HG03521 (cell line): ENCODE measurements at regions not wholly inside any gene's neighbourhood (a gene's known extent, or its start where the extent isn't known, plus 50 kb on each side); places are given as distances from the start of the nearest gene placed in this dataset.
"Not testable (repeated sequence)": the region's sequence is repeated elsewhere in the genome, so short reads cannot be mapped to it uniquely, and the experiment has no call there.

Experiments used
- ATAC-seq: cut with Tn5 transposase; IDR thresholded peaks from one replicate; pipeline ENCODE4 v1.9.1; 2021; ENCODE audit warnings: mild to moderate bottlenecking, moderate library complexity; ENCODE audit not compliant: unreplicated experiment

DNA sequence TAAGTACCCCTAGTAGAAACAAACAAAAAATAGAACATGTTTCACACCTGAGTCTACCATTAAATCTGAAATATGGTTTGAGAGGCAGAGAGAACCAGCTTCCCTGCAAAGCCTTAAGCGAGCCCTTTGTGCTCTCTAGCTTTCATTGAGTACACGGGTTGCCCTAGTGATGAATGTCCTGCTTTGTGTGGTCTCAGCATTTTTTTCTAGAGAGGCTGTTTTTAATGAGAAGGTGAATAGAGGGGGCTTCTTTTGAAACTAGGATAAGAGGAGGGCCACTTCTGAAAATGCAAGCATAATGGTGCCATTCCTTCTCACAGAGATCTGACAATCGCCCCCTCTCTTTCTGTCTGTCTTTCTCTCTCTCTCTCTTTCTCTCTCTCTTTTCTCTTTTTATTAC lies 131.3 kb downstream of the MACIR start:
- no peak for ATAC-seq

DNA sequence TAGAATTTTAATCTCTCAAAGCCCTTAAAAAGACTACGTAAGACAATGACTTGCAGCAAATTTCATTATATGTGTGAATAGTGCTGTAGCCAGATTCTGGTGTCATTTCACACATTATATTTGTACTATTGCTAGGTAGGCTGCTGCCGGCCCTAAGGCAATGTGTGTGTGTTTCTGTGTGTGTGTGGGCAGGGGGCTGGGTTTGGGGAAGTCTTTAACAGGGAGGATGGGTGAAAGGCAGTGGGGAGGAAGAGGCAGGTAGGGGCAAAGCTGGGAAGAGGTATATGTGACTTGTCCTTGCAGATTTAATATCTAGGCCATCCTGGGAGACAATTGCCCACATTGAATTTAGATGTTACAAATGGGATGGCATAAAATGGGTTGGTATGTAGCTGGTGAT lies 130.8 kb downstream of the MACIR start:
- ATAC-seq, result no peak

DNA sequence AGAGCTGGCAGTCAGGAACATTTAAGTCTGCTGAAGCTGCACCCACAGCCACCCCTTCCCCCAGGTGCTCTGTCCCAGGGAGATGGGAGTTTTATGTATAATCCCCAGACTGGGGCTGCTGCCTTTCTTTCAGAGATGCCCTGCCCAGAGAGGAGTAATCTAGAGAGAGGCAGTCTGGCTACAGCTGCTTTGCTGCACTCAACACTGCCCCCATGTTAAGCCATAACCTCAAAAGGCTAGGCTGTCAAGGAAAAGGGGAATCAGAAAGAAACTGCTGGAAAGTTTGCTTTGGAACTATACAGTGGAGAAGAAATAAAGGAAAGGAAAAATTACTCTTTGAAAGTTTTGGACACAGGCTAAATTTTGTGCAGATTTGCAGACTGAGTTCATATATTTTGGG lies 127.2 kb downstream of the MACIR start:
- ATAC-seq, result no peak

DNA sequence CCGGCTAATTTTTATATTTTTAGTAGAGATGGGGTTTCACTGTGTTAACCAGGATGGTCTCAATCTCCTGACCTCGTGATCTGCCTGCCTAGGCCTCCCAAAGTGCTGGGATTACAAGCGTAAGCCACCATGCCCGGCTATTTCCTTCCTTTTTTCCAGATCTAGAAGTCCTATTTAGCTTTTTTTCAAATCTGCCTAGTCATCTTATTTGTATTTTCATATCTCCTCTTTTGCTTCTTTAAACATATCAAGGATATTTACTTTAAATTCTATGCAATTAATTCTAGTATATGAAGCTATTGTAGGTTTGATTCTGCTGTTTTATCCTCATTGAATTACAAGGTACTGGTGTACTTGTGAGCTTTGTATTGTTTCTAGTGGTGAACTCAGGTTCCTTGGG lies 119.1 kb downstream of the MACIR start:
- not testable (repeated sequence) for ATAC-seq

DNA sequence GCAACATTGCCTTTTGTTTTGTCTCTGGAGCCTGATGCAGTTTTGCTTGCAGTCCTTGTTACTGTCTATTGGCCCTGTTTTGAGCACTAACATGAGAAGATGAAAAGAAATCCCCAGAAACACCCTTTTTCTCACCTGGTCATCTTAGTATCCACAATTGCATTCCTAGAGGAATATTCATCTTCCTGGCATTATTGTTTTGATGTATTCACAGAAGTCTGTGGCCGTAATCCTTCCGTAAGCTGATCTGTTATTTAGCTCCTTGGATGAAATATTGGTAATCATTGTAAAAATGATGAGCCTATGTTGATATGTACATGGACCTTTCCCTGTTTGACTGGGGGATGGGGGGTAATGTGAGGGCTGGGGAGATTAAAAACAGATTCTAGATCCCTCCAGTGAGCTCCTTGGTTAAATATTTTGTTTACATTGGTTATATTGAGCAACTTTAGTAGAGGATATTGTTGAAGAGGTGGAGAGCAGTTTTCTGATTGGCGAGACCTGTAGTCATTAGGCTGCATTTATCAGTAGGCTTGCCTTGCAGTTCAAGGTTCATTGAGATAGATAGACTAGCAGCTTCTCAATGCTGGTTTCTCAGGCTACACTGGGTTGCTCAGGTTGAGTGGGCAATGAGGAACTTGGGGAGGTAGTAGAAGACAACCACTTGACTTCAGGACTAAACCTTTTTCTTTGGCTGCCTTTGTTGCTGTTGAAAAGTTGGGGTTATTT lies 117.5 kb downstream of the MACIR start:
- no peak for ATAC-seq

DNA sequence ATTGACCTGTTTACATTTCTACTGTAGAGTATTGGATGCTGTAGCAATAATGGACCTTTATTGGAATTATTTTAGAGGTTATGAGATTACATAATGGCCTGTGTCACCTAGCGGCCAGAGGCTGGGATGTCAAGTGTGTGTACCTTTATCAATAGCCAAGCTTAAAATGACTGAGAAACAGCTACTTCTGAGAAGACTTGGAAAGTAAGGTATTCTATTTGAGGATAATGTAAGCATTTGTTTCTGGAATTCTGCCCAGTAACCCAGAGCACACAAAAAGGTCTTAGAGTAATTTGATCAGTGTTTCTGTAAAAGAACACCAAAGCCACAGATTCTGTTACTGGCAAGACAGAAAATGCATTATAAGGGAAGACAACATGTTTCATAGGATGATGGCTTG lies 116.8 kb downstream of the MACIR start:
- no peak for ATAC-seq

DNA sequence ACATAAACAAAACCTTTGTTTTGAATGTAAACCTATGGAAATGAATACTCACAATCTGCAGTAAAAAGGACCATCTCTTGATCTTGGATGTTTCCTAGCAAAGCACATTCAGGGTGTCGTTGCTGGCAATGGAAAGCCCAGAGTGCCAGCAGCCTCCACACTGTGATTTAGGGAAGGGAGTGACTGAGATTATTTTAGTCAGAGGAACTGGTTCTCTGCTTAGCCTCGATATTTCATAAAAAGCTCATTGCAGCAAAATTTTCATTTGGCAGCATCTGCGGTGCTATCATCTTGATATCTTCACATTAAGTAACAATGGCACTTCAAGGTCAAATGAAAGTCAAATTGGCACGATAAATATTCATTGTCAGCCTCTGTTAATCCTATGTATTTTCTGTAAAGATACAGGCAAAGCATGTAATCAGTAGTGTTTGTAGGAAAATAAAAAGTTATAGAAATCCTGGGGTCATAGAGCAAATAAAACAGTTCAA lies 116.0 kb downstream of the MACIR start:
- ATAC-seq, result no peak

DNA sequence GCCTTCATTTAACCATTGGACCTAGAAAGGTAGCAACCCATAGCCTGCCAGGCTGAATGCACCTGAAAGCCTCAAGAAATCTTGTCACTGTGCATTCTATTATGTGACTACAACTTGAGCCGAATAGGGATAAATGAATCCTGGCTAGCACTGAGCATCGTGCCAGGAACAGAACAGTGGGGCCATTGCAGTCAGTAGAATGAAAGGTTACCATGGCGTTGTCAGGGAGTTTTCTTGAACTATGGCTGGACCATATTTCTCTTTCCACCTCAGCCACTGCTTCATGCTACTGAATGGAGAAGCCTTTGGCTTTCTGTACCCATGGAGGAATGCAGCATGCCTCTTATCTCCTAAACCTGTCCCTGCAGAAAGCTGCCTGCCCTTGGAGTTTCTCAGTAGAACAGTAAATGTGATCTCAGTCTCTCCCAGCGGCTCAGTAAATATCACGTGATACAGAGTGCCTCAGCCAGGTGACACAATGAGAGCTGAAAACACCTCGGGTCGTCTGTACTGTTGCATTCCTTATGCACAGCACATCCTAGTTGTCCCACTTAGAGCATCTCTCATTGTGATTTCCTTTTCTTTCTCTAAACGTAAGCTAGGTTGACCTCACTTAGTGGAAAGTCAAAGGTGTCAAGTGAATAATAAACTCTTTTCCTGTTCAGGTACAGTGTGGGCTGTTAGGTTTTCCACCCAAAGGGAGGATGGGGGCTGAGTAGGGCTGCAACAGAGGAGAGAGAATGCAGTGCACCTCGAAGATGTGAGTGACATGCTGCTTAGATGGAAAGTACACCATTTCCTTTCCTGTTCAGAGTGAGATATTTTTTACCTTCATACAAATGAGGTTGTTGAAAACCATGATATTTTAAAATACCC lies 115.3 kb downstream of the MACIR start:
- ATAC-seq, result no peak

DNA sequence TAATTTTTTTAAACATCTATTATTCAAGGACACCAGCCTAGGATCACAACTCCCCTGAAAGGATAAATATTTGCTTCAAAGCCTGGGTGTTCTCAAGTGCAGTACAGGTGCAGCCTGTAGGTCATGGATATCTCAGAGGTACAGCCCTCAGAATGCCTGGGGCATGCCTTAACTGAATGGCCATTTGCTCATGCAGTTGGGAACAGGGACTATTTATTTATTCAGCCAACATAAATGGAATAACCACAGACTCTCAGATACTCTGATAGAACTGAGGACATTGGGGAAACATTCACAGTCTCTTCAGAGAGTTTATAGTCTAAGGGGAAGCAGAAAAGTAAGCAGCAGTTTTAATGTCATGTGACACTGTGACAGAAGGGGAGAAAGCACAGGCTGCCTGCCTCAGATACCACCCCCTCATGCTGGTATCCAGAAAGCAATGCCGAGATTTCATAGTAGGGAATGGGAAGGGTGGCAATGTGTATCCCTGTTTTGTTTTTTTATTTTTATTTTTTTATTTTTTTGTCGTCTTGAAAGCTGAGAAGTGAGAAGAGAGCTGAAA lies 112.6 kb downstream of the MACIR start:
- ATAC-seq, result no peak

DNA sequence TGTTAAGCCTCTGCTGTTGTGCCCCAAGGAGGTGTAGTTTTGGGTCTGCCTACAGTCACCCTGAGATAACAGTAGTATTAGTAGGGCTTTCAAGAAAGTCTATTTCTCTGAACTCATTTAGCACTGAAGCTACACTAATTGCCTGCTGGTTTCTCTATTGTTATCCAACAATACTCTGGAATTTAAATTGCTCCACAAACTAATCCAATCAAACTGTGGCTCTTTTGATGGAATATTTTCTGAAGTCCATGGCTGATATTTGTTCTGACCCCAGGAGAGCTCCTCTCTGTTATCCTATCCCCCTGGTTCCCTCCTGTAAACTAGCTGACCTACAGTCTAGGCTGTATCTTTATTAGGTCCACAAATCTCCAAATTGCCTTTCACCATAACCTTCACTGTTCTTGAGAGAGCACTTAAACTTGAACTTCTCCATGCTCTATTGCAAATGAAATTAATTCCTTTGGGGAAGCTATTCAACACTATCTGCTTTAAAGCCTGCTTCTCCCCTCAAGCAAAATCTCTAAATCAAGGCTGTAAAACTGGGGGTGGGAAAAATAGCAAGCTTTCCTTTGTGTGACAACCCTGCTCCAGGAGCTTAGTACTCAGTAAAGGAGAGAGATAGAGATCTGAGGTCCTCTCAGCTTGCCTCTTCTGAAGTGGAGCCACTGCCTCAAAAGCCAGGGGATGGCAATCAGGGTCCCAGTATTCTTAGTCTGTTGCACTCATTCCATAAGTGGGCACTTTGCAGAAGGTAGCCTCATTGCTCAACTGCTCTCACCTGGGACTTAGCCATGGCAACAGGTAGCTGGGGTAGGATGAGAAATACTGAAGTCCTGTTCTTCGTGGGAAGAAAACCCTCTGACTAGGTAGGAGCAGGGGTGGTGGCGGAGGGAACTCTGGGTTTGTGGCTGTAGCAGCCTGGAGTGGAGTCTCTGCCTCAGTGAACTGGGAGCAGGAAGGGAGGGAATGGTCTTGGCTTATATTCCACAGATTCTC lies 110.9 kb downstream of the MACIR start:
- ATAC-seq, result no peak

DNA sequence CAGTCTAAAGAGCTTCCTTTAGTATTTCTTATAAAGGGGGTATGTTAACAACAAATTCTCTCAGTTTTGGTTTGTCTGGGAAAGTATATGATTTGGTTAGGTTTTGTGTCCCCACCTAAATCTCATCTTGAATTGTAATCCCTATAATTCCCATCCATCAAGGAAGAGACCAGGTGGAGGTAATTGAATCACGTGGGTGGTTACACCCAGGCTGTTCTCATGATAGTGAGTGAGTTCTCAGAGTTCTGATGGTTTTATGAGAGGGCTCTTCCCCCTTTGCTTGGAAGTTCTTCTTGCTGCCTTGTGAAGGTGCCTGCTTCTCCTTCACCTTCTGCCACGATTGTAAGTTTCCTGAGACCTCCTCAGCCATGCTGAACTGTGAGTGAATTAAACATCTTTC lies 109.1 kb downstream of the MACIR start:
- no peak for ATAC-seq

DNA sequence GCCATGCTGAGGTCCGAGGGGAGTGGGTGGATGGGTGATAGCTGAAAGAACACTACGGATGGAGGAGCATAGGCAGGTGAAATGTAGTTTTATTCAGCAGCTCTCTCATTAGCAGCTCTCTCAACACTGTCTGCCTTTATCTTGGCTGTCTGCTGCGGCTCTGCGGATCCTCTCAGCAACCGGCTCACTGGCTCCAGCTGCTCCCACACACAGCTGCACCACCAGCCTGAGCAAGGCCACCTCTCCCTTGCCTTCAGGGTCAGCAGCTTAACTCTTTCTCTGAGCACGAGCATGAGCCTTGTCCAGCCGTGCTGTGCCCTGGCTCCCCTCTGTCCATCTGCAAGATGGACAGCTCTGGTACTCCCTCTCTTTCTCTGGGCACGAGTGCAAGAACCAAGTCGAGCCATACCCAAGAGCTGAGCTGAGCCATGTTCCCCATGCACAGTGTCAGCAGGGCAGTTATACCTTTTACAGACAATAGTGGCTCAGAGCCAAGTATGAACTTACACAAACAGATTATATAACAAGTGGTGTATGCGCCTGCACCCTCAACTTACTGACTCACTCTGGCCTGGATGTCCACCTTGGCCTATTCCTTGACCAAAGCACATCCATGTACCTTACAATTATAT lies 108.5 kb downstream of the MACIR start:
- ATAC-seq, result no peak

DNA sequence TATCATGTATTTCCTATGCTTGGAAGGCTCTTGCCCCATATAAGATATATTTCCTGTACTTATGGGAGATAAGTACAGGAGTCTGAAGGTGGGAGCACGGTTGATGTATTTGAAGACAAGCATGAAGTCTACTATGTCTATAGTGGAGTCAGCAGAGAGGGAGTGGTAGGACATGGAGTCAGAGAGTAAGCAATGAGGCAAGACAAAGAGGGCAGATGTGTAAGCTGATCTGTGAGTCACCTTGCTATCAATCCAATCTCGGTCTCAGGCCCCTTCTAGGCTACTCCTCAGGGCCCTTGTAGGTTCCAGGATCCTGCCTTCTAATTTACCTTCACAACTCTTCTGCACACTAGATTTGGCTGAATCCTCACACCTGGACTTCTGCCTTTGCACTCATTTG lies 105.5 kb downstream of the MACIR start:
- no peak for ATAC-seq

DNA sequence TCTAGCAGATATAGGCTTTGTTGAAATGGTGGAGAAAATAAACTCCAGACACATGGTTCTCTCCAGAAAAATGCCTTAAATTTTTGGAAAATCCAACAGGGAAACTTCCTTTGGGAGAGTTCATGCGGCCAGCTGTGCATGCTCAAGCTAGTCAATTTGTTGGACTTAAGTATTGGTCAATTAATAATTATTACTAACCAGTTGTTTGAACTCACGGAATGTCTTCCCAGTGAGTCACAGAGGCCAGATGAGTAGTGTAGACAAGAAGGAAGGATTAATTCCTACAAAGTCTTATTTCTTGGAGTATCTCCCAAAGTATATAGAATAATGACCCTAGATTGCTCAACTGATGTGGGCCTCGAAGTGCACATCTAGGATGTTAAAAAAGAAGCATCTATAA lies 103.6 kb downstream of the MACIR start:
- ATAC-seq, result no peak

DNA sequence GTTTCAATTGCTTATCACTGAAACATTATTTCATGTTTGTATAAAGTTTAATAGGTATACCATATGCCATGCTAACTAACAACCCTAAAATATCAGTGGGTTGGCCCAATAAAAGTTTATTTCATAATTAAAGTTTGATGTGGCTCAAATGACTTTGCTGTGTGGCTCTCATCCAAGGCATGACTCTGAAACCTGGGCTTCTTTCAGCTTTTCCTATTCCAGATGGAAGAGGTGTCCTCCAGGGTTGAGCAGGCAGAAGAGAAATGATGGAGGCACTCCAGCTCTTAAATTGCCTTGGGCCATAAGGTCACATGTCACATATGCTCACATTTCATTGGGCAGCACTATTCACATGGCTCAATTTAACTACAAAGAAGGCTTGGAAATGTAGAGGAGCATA lies 101.9 kb downstream of the MACIR start:
- ATAC-seq, result no peak

DNA sequence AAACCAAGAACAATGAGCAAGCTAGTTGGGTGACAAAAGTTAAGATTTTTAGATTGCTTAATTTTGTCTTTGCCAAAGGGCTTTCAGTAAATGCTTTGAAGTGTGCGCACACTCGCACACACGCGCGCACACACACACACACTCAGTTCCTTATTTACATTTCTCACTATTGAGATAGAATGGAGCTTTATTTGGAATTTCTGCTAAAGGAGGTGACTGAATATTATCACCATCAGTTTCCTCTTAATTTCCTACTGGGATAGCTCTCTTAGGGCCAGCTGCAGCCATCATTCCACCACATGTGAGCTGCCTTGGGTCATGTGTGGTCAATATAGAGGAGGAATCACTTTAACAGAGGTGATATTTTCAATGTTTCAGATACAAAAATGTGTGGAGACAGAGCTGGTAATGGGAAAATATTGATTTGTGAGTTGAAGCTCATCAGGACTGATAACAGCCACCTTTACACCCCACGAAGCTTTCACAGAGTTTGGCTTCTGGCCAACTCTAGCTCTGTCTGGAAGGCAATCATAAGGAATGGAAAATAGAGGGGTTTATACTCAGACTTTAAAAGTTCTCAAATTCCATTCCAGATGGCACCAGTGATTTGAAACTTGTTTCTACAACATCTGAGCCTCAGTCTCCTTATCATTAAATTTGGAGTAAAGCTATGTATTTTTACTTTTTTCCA lies 99.9 kb downstream of the MACIR start:
- ATAC-seq, result no peak

DNA sequence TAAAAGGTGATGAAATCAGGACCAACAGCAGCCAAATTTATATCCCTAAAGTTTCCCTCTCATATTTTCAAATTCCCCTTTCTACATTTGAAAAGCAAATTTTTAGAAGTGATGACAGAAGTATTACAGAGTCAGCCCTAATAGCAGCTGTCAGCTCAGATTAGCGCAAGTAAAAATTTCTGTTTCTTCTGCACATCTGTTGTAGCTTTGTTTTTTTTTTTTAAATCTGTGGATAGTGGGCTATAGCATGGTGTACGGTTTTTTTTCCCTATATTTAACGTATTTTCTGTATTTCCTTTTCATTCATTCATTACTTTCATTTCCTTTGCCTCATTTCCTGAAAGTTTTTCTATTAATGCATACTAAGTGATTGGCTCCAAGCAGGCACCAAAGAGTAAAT lies 99.1 kb downstream of the MACIR start:
- ATAC-seq, result no peak

DNA sequence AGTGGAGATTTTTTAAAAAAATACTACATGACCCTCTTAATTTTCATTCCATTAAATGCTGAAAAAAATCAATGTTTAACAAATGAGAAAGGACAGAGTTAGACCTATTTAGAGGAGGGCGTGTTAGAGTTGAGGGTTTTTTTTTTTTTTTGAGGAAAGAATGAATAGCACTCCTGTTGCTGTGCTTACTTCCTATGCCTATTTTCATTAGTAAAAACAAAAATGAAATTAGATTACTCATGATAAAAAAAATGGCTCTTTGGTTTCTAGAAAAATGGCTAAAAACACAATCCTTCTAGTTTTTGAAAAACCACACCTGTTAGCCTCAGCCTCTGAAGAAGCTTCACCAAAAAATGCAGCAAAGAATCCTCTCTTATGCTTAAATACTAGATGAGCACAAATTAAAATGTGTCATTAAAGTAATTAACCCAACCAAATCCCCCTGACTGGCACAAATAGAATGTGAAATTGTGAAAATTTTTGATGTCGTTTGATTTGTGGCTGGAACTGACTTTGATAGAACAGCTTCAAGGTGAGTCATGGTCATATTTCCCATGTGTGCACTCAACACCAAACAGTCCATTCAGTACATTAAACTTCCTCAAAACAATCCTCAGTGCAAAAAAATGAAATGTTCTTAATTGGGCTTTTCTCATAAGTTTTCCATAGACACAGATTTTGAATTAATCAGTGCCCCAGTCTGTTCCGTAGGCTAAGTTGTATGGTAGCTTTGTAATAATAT lies 98.0 kb downstream of the MACIR start:
- ATAC-seq, result no peak

DNA sequence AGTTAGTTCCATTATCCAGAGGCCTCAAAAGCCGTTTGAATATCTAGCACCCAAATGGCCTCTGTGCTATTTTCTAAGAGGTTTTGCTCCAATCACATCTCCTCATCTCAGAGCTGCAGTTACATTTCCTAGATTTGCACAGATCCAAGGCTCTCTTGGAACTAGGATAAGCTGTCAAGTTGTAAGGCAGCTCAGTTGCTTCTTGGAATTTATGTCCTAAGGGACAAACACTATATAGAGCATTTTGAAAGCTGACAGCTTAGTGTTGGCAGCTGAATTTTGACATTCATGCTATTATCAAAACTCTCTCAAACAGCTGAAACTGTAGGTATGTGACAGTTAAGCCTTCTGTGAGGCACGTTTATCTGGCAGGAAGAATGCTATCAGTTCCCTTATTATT lies 97.0 kb downstream of the MACIR start:
- ATAC-seq, result no peak
